Upper lobe of left lung (tissue), 4 donors: ENCODE measurements at regions not wholly inside any gene's neighbourhood (a gene's known extent, or its start where the extent isn't known, plus 50 kb on each side); places are given as distances from the start of the nearest gene placed in this dataset.

Experiments
- CTCF ChIP-seq, 6 experiments: fragments of 450-650 bp in 4 of 6; fragments of 200-600 bp in 2 of 6; sonication (generic) in 2 of 6; IDR thresholded peaks; one replicate each; pipeline ENCODE4 v1.5.1; 2016 to 2019; ENCODE audit warnings: antibody characterized with exemption in 6 of 6
- EP300 ChIP-seq, 4 donors: sonication (generic); formaldehyde crosslinking; IDR thresholded peaks; one replicate each; pipeline ENCODE4 v1.5.1; 2017; ENCODE audit warnings: antibody characterized with exemption in 4 of 4, control low read depth in 2 of 4
- POLR2A ChIP-seq, 4 donors: fragments of 450-650 bp; IDR thresholded peaks; one replicate each; pipeline ENCODE4 v1.5.1; 2016 to 2017; ENCODE audit warnings: antibody characterized with exemption in 4 of 4, mild to moderate bottlenecking in 2 of 4
- POLR2AphosphoS5 ChIP-seq, 2 donors: sonication (generic); formaldehyde crosslinking; IDR thresholded peaks; one replicate each; pipeline ENCODE4 v1.5.1; 2017; ENCODE audit warnings: antibody characterized with exemption in 2 of 2

DNA sequence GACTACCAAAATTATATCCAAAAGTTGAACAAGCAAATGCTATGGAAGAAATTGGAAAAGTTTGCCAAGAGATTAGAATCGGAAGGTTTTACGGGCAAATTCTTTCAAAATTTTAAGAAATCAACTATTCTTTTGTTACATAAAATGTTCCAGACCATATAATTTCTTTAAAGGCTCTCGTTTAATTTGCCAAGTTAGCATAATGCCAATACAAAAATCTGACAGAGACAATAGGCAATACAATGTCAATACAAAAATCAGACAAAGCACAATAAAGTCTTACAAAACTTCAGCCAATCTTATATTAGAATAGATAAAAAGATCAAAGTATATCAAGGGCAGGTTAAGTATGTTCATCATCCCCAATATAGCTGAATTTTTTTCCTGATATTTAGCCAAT is 224.2 kb downstream of the BCL11A start:
- TF ChIP-seq CTCF (IDR thresholded peaks at IDR 0.05) (no peak), EP300 (IDR thresholded peaks at IDR 0.05) (no peak), POLR2AphosphoS5 (IDR thresholded peaks at IDR 0.05) (no peak), POLR2A (IDR thresholded peaks at IDR 0.05) (no peak)
